ENCODE measurements at regions not wholly inside any gene's neighbourhood (a gene's known extent, or its start where the extent isn't known, plus 50 kb on each side); places are given as distances from the start of the nearest gene placed in this dataset.

DNA sequence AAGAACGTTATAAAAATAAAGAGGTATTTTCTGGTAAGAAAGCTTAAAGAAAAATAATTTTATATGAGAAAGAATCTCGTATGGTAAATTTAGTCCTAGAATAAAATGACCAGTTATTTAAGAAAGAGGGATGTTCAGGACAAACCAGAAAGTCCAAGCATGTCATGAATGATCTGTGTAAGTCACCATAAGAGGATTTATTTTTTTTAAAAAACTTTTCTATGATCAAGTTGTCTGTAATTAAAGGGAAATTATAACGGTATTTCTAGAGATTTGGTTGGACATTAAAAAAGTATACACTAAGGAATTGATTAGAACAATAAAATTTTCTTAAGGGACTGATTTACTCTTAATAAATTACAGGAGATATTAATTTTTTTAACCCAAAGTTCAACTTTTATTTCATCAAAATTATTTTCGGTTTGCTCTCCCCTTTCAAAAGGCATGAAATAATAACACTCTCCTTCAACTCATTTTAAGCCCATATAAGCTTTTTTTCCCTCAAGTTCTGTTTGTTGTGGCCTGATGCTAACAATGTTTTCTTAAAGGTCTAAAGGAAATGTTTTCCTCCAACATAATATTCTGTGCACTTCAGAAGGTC lies 49.9 kb upstream of the CPSF6 start:
- DNase-seq (ENCODE audit: low read depth in 1 of 2, low spot score in 1 of 2), result no peak

More for the DNA sequence above, 49.9 kb upstream of the CPSF6 start:
- Histone ChIP-seq H3K27ac (replicated peaks) (no peak overlapping the region), H3K27me3 (ENCODE audit: insufficient read depth, poor library complexity, severe bottlenecking) (no peaks in the 10 kb centered on the region), H3K4me3 (replicated peaks; ENCODE audit: insufficient read depth, low read length) (no peak overlapping the region)
- no peak for TF ChIP-seq POLR2AphosphoS5 (IDR thresholded peaks at IDR 0.05; ENCODE audit: low read depth)
- TF ChIP-seq, protein P1, sequence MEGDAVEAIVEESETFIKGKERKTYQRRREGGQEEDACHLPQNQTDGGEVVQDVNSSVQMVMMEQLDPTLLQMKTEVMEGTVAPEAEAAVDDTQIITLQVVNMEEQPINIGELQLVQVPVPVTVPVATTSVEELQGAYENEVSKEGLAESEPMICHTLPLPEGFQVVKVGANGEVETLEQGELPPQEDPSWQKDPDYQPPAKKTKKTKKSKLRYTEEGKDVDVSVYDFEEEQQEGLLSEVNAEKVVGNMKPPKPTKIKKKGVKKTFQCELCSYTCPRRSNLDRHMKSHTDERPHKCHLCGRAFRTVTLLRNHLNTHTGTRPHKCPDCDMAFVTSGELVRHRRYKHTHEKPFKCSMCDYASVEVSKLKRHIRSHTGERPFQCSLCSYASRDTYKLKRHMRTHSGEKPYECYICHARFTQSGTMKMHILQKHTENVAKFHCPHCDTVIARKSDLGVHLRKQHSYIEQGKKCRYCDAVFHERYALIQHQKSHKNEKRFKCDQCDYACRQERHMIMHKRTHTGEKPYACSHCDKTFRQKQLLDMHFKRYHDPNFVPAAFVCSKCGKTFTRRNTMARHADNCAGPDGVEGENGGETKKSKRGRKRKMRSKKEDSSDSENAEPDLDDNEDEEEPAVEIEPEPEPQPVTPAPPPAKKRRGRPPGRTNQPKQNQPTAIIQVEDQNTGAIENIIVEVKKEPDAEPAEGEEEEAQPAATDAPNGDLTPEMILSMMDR (IDR thresholded peaks at IDR 0.05; ENCODE audit: insufficient read depth, low read length), result no peak
- TF ChIP-seq, protein P2, sequence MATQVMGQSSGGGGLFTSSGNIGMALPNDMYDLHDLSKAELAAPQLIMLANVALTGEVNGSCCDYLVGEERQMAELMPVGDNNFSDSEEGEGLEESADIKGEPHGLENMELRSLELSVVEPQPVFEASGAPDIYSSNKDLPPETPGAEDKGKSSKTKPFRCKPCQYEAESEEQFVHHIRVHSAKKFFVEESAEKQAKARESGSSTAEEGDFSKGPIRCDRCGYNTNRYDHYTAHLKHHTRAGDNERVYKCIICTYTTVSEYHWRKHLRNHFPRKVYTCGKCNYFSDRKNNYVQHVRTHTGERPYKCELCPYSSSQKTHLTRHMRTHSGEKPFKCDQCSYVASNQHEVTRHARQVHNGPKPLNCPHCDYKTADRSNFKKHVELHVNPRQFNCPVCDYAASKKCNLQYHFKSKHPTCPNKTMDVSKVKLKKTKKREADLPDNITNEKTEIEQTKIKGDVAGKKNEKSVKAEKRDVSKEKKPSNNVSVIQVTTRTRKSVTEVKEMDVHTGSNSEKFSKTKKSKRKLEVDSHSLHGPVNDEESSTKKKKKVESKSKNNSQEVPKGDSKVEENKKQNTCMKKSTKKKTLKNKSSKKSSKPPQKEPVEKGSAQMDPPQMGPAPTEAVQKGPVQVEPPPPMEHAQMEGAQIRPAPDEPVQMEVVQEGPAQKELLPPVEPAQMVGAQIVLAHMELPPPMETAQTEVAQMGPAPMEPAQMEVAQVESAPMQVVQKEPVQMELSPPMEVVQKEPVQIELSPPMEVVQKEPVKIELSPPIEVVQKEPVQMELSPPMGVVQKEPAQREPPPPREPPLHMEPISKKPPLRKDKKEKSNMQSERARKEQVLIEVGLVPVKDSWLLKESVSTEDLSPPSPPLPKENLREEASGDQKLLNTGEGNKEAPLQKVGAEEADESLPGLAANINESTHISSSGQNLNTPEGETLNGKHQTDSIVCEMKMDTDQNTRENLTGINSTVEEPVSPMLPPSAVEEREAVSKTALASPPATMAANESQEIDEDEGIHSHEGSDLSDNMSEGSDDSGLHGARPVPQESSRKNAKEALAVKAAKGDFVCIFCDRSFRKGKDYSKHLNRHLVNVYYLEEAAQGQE (IDR thresholded peaks at IDR 0.05; ENCODE audit: insufficient replicate concordance, low read depth), result no peak
- no peak for TF ChIP-seq GABPA (IDR thresholded peaks at IDR 0.05; ENCODE audit: low read depth)
- no peak for TF ChIP-seq SPI1 (IDR thresholded peaks at IDR 0.05; ENCODE audit: borderline replicate concordance, low read depth)
